ENCODE measurements at regions not wholly inside any gene's neighbourhood (a gene's known extent, or its start where the extent isn't known, plus 50 kb on each side); places are given as distances from the start of the nearest gene placed in this dataset.

DNA sequence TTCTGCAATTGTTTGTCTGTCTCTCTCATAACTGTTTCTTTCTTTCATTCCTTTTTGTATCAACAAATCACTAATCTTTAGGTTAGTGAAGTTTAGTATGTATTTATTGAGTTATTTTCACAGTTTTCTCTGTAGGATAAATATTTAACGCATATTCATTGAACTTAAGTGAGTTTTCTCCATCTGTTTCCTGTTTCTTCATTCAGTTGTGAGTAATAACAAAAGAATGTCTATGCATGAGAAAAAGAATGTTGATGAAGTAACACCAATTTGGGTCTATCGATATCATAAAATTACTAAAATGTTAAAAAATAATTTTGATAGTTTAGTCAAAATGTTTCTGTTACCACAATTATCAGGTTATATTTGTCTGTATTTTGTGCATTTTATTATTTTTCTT, 948.0 kb downstream of the DSC3 start:
- TF ChIP-seq, protein P1, sequence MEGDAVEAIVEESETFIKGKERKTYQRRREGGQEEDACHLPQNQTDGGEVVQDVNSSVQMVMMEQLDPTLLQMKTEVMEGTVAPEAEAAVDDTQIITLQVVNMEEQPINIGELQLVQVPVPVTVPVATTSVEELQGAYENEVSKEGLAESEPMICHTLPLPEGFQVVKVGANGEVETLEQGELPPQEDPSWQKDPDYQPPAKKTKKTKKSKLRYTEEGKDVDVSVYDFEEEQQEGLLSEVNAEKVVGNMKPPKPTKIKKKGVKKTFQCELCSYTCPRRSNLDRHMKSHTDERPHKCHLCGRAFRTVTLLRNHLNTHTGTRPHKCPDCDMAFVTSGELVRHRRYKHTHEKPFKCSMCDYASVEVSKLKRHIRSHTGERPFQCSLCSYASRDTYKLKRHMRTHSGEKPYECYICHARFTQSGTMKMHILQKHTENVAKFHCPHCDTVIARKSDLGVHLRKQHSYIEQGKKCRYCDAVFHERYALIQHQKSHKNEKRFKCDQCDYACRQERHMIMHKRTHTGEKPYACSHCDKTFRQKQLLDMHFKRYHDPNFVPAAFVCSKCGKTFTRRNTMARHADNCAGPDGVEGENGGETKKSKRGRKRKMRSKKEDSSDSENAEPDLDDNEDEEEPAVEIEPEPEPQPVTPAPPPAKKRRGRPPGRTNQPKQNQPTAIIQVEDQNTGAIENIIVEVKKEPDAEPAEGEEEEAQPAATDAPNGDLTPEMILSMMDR (conservative IDR thresholded peaks at IDR 0.05 in 1 of 2, IDR thresholded peaks at IDR 0.05 in 1 of 2; ENCODE audit: extremely low read depth in 1 of 2, insufficient read depth in 1 of 2, low read depth in 1 of 2, low read length in 2 of 2): no peak
- TF ChIP-seq EZH2 (IDR thresholded peaks at IDR 0.05; ENCODE audit: borderline replicate concordance, low read length): no peak

Measured in mammary epithelial cell (primary cell).